NCI-H748 (cell line): ENCODE measurements at regions not wholly inside any gene's neighbourhood (a gene's known extent, or its start where the extent isn't known, plus 50 kb on each side); places are given as distances from the start of the nearest gene placed in this dataset.
"Not testable (repeated sequence)": the region's sequence is repeated elsewhere in the genome, so short reads cannot be mapped to it uniquely, and the experiment has no call there.

Experiments used
- DNase-seq: peaks from one replicate; lab custom pipeline; 2025; ENCODE audit not compliant: unreplicated experiment; lab: John Stamatoyannopoulos, UW

DNA sequence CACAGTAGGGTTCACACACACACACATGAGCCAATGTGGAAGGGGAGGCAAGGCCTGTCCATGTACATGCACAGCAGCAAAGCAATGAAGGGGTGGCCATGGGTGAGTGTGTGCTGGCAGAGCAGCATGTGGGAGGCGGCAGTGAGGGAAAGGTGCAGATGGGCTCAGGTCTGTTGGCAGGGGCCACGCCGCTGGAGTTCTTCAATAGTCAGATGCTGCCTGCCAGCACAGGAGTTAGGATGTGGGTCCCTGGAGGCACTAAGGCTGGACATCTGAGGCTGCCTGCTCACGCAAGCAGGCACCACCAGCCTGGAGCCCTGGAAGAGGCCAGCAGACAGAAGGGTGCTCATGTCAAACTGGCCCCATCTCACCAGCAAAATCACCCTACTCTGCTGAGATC, 1304.9 kb downstream of the DSC3 start:
- DNase-seq, result no peak

DNA sequence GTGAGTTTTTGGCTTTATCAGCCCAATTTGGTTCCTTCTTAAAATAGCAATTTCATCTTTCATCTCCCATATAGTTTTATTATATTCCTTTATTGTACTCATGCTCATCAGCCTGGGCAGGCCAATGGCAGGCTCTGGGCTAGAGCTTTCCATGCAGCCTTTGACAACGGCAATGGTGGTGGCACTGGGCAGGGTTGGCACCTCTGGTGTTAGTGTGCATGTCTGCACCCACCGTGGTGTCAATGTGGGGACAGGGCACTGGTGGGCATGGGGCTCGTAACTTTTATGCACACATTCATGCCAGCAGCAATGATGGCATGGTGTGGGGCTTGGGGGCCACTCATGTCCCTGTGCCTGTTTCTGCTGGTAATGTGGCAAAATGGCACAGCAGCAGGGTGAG, 1305.4 kb downstream of the DSC3 start:
- no peak for DNase-seq

DNA sequence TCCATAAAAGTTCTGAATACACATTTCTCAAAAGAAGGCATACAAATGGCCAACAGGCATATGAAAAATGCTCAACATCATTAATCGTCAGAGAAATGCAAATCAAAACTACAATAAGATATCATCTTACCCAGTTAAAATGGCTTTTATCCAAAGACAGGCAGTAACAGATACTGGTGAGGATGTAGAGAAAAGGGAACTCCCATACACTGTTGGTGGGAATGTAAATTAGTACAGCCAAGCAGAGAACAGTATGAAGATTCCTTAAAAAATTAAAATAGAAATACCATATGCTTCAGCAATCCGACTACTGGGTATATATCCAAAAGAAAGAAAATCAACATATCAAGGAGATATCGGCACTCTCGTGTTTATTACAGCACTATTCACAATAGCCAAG, 1312.5 kb downstream of the DSC3 start:
- no peak for DNase-seq

DNA sequence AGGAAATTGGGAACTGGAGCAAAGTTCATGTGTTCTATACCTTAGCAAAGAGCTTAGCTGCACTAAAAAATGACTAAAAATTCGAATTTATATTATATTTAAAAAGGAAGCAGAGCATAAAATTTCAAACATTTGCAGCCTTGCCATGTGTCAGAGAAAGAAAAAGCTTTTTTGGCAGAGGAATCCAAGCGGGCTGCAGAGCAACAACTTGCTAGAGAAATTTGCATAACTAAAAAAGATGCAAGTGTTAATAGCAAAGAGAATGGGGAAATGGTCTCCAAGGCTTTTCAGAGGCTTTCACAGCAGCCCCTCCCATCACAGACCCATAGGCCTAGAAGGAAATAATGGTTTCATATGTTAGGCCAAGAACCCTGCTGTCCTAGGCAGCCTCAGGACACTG, 1315.9 kb downstream of the DSC3 start:
- no peak for DNase-seq

DNA sequence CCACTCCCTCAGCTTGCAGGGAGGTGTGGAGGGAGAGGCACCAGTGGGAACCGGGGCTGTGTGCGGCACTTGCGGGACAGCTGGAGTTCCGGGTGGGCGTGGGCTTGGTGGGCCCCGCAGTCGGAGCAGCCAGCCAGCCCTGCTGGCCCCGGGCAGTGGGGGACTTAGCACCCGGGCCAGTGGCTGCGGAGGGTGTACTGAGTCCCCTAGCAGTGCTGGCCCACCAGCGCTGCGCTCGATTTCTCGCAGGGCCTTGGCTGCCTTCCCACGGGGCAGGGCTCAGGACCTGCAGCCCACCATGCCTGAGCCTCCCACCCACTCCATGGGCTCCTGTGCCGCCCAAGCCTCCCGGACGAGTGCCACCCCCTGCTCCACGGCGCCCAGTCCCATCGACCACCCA, 1319.1 kb downstream of the DSC3 start:
- not testable (repeated sequence) for DNase-seq

DNA sequence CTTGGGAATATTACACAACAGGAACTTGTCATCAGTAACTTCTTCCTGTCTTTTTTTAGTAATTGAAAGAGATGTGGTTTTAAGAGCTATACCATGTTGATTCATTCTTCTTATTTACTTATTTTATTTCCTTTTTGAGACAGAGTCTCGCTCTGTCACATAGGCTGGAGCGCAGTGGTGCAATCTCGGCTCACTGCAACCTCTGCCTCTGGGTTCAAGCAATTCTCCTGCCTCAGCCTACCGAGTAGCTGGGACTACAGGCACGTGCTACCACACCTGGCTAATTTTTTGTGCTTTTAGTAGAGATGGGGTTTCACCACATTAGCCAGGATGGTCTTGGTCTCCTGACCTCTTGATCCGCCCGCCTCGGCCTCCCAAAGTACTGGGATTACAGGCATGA, 1326.6 kb downstream of the DSC3 start:
- not testable (repeated sequence) for DNase-seq

DNA sequence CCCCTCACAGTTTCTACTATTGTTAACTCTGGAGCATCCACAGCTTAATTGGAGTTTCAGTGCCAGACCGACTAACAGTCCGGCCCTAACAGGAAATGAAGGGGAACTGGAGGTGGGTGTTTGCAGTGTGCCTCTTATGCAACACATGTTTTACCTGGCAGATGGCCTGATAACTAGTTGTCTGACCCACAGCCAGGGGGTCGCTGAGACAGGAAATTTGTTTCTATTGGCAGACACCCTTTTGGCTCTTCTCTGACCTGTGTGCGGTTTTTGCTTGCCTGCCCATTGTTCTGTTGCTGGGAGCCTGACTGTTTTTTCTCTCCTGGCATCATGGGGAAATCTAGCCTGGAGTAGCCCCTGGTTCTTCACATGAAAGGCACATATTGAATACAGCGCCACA, 1329.8 kb downstream of the DSC3 start:
- DNase-seq, result peak; percentile 51

DNA sequence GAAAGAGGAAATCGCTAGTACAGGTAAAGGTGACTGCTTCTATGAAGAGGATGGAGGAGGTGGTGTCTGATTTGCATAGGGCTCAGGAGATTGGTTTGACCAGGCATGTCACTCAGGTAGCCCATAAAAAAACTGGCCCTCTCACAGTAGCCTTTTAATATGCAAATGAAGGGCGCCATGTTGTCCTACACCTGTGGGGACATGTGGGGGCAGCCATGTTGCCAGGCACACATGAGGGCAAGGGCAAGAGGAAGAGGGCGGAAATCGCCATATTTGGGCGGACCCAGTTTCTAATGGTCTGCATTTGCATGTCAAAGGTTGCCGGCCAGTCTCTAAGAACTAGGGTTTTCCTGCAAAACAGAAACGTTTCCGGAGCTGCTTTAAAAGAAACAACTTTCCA, 1330.6 kb downstream of the DSC3 start:
- peak; percentile 6 for DNase-seq

DNA sequence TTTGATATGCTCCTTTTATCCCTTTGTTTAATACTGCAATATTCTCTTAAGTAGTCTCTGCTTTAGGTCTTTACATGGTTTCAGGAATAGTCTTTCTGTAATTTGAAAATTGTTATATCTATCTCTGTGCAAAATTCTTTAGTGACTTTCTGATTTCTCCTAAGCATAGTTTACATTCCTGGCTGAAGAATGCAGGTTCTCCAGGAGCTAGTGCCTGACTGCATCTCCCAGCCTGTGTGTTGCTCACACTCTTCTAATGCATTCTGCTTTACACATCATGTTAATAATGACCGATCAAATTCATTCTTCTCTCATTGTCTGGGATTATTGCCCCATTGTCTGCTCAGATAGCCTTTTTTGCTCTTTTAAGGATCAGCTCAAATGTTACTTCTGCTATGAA, 1349.2 kb downstream of the DSC3 start:
- no peak for DNase-seq

DNA sequence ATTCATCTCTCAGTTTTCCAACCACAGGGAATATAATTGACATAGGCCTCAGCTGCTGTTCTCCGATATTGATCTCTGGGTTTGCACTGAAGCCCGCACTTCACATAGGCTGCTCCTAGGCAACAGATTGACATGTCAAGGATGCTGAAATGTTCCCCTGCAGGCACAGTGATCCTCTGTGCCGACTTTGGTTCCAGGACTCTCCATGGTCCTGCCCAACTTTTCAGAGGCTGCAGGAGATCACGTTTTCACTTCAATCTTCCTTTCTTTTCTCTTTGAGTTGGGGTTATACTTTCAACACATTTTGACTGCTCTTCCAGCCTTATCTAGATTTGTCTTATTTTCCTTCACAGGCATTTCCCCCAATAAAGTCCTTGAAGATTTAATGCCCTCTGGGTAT, 1361.0 kb downstream of the DSC3 start:
- no peak for DNase-seq

DNA sequence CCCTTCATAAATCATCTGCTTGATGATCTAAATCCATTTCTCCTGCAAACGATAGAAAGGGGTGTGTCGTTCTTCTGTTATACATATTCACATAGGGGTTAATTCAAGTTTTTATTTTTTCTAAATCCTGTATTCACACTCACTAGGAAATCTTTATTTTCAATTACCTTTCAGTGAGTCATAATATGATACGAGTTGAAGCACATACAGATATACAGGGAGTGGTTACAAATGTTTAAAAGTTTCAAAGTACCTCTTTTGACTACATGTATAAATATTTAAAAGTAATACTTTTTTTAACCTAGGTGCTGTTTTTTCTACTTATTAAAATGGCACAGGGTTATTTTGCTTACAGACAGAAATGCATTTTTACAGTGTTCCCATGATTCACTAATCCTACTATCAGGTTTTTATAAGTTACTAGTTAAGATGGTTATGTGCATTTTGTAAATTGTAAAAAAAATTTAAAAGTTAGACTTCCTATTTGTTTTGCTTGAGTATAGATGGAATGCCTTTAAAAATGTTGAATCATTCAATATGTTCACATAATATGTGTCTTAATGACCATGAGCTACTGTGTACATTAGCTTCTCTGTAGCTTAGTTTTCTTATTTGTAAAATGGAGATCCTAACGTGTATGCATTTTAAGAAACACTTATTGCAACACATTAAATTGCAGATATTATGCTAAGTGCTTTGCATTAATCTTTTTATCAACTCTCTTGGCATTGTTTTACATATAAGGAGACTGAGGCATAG, 1378.1 kb downstream of the DSC3 start:
- DNase-seq, result no peak

DNA sequence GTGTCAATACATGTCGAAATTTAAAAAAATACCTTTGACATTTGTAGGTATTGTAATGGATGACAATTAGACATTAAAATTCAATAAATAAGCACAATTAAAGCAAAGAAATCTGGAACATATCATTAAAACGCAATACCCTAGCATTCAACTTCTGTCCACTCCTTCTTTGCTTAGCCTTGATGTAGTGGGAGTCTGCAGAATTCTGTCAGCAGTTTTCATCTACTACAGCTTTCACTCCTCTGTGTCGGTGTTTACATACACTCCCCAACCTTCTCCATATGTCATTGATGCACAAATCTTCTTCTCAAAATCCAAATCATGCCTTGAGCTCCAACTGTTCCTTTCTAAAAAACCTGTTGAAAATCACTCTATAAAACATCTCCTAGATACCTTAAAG, 1380.6 kb downstream of the DSC3 start:
- no peak for DNase-seq

DNA sequence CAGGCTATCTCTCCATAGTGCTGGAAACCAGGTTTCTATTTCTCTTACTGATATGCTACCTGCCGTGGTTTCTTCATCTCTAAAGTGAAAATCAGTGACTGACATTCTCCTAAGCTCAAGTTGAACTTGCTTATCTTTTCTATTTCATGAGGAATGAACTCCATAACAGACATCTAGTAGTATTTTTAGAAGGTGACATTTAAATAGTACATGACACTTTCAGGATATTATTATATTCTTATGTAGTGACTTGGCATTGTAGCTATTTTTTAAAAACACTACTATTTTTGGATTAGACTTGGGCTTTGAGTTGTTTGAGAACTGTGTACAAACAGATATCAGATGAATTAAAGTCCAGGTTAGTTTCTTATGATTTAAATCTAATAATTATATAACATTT, 1381.8 kb downstream of the DSC3 start:
- no peak for DNase-seq

DNA sequence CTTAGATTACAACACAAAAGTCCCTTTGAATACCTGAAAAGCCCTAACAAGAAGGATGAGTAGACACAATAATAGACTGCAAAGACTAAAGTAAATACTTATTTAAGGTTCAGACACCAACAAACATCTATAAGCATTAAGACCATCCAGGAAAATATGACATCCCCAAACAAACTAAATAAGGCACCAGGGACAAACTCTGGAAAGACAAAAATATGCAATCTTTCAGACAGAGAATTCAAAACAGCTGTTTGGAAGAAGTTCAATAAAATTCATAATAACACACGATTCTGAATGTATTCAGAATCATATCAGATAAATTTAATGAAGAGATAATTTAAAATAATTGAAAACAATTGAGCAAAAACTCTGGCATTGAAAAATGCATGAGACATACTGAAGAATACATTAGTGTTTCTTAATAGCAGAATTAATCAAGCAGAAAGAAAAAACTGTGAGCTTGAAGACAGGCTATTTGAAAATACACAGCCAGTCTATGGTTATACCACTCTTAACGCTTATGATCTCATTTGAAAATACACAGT, 1388.8 kb downstream of the DSC3 start:
- no peak for DNase-seq

DNA sequence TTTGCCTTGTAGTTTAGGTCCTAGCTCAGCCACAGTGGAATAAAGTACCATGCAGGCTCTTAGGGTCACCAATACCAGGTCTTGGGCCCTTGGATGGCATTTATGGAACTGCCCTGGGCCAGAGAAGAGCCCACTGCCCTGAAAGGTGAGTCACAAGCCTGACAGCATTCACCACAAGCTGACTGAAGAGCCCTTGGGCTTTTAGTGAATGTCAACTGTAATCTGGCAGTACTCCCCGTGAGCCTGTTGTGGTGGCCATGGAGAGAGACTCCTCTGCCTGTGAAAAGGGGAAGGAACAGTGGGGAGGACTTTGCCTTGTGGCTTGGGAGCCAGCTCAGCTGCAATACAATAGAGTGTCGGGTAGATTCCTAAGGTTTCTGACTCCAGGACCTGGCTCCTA, 1389.7 kb downstream of the DSC3 start:
- no peak for DNase-seq

DNA sequence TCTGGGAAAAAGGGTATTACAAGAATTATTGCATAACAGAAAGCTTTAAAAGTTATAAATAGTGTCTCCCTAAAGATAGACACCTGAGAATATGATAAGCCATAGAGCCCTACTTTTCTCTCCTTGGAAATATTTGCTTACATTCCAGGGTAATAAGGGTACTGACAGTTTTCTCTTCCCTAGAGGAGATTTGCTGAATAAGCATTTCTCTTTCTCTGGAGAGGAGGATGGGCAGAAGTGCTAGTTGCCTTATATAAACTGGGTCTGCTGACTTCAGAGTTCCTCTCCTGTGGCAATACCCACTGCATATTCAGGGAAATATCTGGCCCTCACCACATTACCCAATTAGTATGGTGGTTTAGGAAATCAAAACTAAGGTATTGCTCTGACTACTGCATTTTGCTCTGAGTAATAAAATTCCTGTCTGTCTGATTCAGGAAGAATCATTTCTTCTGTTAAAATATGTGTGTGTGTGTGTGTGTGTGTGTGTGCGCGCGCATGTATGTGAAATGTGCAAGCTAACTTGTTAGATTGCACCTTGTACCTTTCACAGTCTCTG, 1391.3 kb downstream of the DSC3 start:
- DNase-seq, result no peak

DNA sequence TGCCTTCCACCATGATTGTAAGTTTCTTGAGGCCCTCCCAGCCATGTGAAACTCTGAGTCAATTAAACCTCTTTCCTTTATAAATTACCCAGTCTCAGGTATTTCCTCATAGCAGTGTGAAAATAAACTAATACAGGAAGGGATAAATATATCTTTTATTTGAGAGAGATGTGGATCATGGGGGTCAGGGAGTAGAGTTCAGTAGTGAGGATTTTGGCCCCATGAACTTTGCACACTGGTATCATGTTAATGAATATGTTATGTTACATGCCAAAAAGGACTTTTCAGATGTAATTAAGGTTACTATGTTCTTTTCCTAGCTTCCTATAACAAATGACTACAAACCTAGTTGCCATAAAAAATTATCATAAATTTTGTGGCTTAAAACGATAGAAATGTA, 1393.7 kb downstream of the DSC3 start:
- no peak for DNase-seq

DNA sequence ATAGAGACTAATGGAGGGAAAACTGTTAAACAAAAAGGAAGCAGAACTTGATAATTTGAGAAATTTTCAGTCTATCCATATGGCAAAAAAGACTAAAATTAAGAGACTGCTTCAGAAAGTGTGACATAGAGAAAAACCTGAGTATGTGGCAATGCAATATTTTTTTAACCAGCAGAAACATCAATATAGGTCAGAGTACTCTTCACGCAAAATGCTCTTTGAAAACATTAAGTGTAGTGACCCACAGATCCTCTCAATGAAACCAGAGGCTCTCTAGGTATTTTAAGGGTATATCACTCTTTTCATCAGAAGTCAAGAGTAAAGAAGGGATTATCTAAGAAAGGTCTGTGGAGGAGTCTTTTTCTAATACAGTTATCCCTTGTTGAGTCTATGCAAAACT, 1394.8 kb downstream of the DSC3 start:
- no peak for DNase-seq

DNA sequence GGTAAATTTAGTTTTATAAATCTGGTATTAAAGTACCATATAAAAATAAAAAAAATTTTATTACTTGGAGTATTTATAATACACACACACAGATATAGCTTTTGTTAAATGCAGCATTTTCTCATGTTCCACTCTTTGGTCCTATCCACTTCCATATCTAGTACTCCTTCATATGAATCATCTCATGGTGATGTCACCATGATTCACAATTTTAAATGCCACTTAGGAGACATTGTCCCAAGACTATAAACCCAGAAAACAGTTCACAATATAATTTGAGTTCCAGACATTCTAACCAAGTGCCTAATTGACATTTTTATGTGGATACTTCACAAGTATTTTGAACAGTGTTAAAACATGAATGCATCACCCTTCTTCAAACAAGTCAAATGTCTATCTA, 1398.3 kb downstream of the DSC3 start:
- no peak for DNase-seq

DNA sequence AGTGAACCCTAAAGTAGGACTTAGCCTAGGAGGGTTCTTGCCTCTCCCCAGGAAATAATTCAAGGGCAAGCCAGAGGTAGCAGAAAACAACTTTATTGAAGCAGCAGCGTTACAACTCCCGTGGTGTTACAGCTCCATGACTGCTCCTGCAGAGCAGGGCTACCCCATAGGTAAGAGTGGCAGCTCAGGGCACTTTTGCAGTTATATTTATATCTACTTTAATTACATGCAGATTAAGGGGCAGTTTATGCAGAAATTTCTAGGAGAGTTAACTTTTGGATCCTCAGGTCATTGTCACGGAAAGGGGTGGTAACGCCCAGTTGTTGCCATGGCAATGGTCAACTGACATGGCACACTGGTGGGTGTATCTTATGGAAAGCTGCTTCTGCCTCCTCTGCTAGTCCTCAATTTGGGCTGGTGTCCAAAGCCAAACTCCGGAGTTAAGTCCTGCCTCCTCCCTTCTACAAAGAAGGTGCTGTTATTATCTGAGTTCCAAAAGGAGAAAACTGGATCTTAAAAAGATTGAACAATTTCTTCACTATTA, 1413.0 kb downstream of the DSC3 start:
- peak; percentile 9 for DNase-seq

DNA sequence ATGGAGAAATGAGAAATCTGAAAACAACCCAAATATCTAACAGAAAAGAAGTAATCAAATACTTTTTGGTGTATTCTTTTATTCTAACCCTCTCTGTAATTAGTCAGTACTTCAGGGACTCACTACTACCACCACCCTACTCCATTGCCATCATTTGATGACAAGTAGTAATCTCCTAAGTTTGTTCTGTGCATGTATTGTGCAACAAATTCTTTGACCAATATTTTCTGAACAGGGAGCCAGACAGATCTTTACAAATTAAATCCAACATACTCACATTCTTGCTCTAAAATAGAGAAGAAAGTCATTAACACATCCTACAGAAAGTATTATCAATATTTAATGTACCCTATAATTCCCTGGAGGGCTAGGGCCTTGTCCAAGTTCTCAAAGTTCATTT, 1416.4 kb downstream of the DSC3 start:
- DNase-seq, result no peak

DNA sequence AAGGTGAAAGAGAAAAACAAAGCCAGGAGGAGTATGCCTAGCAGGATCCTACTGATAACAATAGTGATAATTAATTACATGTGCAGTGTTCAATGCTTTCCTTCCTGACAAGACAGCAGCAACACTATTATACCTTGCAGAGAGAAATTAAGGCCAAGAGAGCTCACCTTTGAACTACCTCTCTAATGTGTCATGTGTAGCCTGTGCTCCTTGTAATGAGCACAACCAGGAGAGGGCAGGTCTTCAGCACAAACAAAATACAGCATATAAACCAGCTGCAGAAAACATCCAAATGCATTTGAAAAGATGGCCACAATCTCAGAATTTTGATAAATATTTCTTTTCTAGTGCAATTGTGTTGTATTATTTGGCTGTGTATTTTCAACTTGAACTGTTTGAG, 1425.7 kb downstream of the DSC3 start:
- no peak for DNase-seq

DNA sequence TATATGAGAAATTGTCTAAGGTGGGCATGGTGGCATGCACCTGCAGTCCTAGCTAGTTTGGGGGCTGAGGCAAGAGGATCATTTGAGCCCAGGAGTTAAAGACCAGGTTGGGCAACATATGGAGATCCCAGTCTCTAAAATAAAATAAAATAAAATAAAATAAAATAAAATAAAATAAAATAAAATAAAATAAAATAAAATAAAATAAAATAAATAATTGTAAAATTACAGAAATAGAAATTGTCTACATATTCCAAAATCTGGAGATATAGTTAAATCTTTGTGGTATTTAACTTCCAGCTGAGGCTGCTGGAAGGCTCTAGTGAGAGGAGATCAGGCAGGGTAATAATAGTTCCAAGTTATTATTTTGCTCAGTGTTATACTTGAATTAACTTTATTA, 1432.1 kb upstream of the CDH2 start:
- DNase-seq, result no peak
